GM12872 (cell line): ENCODE measurements at regions not wholly inside any gene's neighbourhood (a gene's known extent, or its start where the extent isn't known, plus 50 kb on each side); places are given as distances from the start of the nearest gene placed in this dataset.

ENCODE experiments used
- TF ChIP-seq, protein P1 (sequence below): IDR thresholded peaks from 3 replicates; pipeline ENCODE4 v1.5.1; 2011; ENCODE audit warnings: low read depth, mild to moderate bottlenecking, low read length, moderate library complexity; ENCODE audit not compliant: insufficient read depth

DNA sequence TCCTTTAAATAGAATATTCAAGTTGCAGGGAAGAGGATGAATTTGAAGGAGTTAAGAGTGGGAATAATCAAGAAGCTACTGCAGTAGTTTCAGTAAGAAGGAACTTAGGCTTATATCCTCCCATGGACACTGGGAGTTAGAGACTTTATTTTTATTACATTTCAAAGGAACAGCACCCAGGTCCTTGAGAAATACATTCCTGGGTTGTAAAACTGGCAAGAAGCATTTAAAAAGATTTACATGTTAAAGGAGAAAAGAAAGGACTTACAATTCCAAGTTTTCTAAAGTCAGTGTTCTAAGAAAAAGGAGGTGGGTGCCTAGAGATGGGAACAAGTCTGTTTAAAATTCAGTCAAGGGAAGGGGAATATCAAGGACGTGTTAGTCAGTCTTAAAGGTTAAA lies 306.9 kb downstream of the JRKL start:
- TF ChIP-seq, protein P1, sequence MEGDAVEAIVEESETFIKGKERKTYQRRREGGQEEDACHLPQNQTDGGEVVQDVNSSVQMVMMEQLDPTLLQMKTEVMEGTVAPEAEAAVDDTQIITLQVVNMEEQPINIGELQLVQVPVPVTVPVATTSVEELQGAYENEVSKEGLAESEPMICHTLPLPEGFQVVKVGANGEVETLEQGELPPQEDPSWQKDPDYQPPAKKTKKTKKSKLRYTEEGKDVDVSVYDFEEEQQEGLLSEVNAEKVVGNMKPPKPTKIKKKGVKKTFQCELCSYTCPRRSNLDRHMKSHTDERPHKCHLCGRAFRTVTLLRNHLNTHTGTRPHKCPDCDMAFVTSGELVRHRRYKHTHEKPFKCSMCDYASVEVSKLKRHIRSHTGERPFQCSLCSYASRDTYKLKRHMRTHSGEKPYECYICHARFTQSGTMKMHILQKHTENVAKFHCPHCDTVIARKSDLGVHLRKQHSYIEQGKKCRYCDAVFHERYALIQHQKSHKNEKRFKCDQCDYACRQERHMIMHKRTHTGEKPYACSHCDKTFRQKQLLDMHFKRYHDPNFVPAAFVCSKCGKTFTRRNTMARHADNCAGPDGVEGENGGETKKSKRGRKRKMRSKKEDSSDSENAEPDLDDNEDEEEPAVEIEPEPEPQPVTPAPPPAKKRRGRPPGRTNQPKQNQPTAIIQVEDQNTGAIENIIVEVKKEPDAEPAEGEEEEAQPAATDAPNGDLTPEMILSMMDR = no peak

DNA sequence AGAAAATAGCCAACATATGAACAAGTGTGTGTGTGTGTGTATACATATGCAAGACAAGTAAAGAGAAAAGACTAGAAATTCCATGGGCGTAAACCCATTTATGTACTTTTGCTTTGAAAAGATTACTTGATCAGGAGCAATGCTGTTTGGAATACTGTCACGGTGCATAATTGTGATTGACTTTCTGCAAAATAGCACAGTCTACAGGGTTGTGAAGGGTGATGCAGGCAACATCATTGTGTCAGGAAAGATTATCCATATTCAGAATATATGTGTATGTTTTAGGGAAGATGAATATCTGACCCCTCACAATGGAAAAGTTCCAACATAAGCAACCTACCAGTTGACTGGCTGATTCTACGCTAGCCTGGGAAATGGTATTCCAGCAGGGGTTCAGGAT lies 307.7 kb downstream of the JRKL start:
- TF ChIP-seq, protein P1 = no peak

DNA sequence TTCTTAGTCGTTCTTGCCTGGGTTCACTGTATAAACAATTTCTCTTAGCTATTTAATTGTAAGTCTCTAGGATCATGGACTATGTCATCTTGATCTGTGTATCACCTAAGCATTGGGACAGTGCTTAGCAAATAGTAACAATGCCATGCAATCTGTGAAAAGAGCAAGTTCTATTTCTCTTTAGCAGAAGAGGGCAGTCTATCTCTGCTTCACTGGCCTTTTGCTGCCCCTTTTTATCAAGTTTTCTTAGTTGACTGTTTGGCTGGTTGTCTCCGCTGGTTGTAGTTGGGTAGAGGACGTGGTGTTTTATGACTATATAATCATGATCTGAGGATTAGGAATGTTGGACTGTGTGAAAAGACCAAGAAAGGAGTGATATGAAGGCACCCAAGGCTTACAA lies 315.0 kb downstream of the JRKL start:
- TF ChIP-seq, protein P1 = no peak

DNA sequence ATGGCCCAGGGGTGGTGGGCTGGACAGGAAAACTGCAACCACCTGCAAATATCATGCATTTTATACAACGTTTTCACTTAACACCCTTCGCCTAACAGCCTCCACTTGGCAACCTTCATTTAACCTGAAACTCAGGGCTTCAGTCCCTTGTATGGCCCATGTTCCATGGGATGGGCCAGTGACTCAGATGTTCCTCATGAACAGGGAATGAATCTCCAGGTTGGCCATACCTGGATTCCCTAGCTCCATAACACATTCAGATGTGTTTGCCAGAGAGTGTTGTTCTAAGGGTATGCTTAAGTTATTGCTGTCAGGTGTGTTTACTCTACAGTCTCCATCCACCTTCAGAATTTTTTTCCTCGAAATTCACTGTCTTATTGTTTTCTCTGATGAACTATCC lies 316.9 kb downstream of the JRKL start:
- TF ChIP-seq, protein P1 = no peak

DNA sequence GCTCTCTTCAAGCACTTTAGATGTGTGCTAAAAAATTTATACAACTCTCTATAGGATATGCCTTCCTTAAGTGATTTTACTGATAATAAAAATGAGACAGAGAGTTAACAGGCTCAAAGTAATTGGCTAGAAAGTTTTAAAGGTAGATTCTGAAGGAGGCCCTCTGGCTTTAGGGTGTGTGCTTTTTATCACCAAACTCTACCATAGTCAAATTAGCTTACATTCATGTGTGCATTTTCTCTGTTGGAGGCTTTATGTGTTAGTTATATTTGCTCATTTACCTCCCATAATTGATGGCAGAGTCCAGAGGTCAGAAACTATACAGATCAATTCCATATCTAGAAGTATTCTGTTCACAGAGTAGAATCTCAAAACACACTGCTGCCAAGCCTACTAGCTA lies 317.5 kb downstream of the JRKL start:
- TF ChIP-seq, protein P1 = no peak

DNA sequence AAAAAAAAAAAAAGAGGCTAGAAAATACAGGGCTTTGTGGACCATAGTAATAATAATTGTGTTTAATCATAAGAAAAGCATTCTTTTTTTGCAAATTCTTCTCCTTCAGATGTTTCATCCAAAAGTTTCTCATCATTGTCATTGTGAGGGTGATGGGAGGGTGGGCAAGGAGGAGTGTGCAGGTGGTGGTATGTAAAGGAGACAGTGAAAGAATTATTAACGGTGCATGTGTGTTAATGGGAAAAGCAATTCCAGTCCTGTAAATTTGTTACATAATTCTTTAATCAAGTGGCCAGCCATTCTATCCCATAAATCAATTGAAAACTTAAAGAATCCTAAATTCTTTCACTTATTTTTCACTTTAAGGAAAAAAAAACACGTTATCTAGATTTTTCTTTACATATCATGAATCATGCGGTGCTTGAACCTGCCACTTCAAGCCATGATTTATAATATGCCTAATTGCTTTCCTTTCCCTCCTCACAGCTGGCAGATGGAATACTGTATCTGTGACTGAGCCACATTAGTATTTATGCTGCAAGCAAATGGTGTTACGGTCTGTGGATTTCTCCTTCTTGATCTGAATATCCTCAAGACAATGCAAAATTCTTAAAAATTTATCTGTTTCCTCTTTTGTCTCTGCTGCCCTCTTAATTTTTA lies 318.5 kb downstream of the JRKL start:
- TF ChIP-seq, protein P1 = no peak

DNA sequence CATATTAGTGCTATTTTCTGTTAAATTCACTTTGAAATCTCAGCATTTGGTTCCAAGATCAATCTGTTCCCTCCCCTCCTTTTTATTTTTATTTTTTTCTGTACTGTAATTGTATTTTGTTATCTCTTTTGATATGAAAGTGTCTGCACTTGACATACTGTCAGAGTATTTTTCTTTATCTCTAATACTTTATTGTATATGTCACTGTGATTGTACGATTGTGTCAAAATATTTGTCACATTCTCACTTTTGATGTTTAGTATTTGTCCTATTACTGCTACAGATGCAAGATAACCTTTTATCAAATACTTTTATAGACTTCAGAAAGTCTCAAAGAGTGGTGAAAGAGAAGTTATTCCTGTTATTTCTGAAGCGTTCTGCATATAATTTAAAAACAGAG lies 323.5 kb downstream of the JRKL start:
- TF ChIP-seq, protein P1 = no peak

DNA sequence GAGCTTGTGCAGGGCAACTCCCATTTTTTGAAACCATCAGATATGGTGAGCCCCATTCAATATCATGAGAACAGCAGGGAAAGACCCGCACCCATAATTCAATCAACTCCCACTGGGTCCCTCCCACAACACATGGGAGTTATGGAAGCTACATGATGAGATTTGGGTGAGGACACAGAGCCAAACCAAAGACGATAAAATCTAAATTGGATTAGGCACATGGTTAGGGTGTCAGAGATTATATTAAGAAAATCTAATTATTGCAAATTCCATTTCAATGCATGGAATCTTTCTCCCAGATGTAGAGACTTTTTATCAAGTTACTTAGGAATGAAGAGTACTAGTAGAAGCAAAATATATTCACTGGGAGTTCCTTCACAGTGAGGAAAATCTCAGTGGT lies 324.9 kb downstream of the JRKL start:
- TF ChIP-seq, protein P1 = no peak
